Esophagus squamous epithelium (tissue), 5 donors: ENCODE measurements at regions not wholly inside any gene's neighbourhood (a gene's known extent, or its start where the extent isn't known, plus 50 kb on each side); places are given as distances from the start of the nearest gene placed in this dataset.

Experiments
- DNase-seq: peaks from one replicate; lab custom pipeline; 2025; lab: John Stamatoyannopoulos, UW
- H3K27ac ChIP-seq, 4 donors: fragments of 200-600 bp; sonication (generic); one replicate each; pipeline ENCODE4 v1.5.1; 2016 to 2019; ENCODE audit warnings: mild to moderate bottlenecking in 1 of 4
- H3K27me3 ChIP-seq, 4 donors: fragments of 200-600 bp; sonication (generic); 1 replicate in 3 of 4; 2 replicates in 1 of 4; pipeline versions ENCODE4 v1.5.1 to v1.6.0; 2017 to 2021; ENCODE audit warnings: antibody characterized with exemption in 1 of 4
- H3K36me3 ChIP-seq, 3 donors: fragments of 200-600 bp; sonication (generic); one replicate each; pipeline ENCODE4 v1.5.1; 2016 to 2019
- H3K4me1 ChIP-seq, 3 donors: fragments of 200-600 bp; sonication (generic); one replicate each; pipeline ENCODE4 v1.5.1; 2017 to 2019
- H3K4me3 ChIP-seq, 4 donors: fragments of 200-600 bp; sonication (generic); 1 replicate in 3 of 4; 2 replicates in 1 of 4; pipeline ENCODE4 v1.5.1; 2016 to 2019; ENCODE audit warnings: mild to moderate bottlenecking in 2 of 4, moderate library complexity in 1 of 4
- H3K9me3 ChIP-seq, 3 donors: fragments of 200-600 bp; sonication (generic); one replicate each; pipeline ENCODE4 v1.5.1; 2016 to 2019
- CTCF ChIP-seq, 6 experiments: fragments of 450-650 bp in 4 of 6; fragments of 200-600 bp in 2 of 6; sonication (generic) in 2 of 6; IDR thresholded peaks; one replicate each; pipeline ENCODE4 v1.5.1; 2016 to 2019; ENCODE audit warnings: antibody characterized with exemption in 6 of 6, mild to moderate bottlenecking in 4 of 6, moderate library complexity in 4 of 6
- POLR2A ChIP-seq, 4 donors: fragments of 450-650 bp; IDR thresholded peaks; one replicate each; pipeline ENCODE4 v1.6.1; 2017; ENCODE audit warnings: antibody characterized with exemption in 4 of 4, mild to moderate bottlenecking in 4 of 4, moderate library complexity in 3 of 4
- WGBS, 2 donors: methylation state at CpG; one replicate each; pipeline ENCODE4 v1.1.5; 2018; 5-methylcytosine and 5-hydroxymethylcytosine counted together
- intact Hi-C: fragments of 100-400 bp; cut with DNase I; formaldehyde crosslinking; loops from one replicate; pipeline ENCODE4 v1.15.0; 2022
- donor health status: DM: yes; HTN: yes; CAD: no.

- Histone ChIP-seq H3K4me1 (no peaks in the 10 kb centered on the region), H3K27ac (peak overlapping the region in 3 of 4 donors; percentile 5 to 51 (median 21)), H3K4me3 (no peak overlapping the region), H3K27me3 (no peaks in the 10 kb centered on the region), H3K9me3 (no peaks in the 10 kb centered on the region), H3K36me3 (no peaks in the 10 kb centered on the region)
- WGBS, 2 donors: 47 to 66% methylated on average over 7 to 8 of the region's 8 CpGs
- TF ChIP-seq POLR2A (IDR thresholded peaks at IDR 0.05) (no peak), CTCF (IDR thresholded peaks at IDR 0.05) (no peak)
- intact Hi-C loops: no loop called here
- DNase-seq: no peak
Observed at GRCh38 chr5:86979811-86980411, 287.8 kb upstream of the RASA1 start.

GRCh38 chr5:86981898-86982297 is 285.8 kb upstream of the RASA1 start:
- no peaks in the 10 kb centered on the region for H3K9me3 ChIP-seq
- H3K4me1 ChIP-seq: no peaks in the 10 kb centered on the region
- no peak for DNase-seq
- no peaks in the 10 kb centered on the region for H3K27me3 ChIP-seq
- H3K36me3 ChIP-seq: no peaks in the 10 kb centered on the region
- H3K27ac ChIP-seq: no peak overlapping the region
- no peak for TF ChIP-seq CTCF (IDR thresholded peaks at IDR 0.05)
- TF ChIP-seq POLR2A (IDR thresholded peaks at IDR 0.05): no peak
- intact Hi-C loops: no loop called here
- no peak overlapping the region for H3K4me3 ChIP-seq

- no peak for DNase-seq
- H3K27me3 ChIP-seq: no peaks in the 10 kb centered on the region
- no peaks in the 10 kb centered on the region for H3K36me3 ChIP-seq
- TF ChIP-seq CTCF (IDR thresholded peaks at IDR 0.05) (no peak), POLR2A (IDR thresholded peaks at IDR 0.05) (no peak)
- no peaks in the 10 kb centered on the region for H3K4me1 ChIP-seq
- intact Hi-C loops: no loop called here
- H3K9me3 ChIP-seq: no peaks in the 10 kb centered on the region
- 60 to 71% methylated on average over 1 of the region's 1 CpG for WGBS, 2 donors
- H3K4me3 ChIP-seq: no peak overlapping the region
- H3K27ac ChIP-seq: no peak overlapping the region
Observed at GRCh38 chr5:86983208-86983607, 284.5 kb upstream of the RASA1 start.

GRCh38 chr5:86986837-86987236 is 280.8 kb upstream of the RASA1 start:
- TF ChIP-seq CTCF (IDR thresholded peaks at IDR 0.05): peak in 1 of 6 experiments; percentile 13
- TF ChIP-seq POLR2A (IDR thresholded peaks at IDR 0.05): no peak
- intact Hi-C loops: no loop called here
- no peaks in the 10 kb centered on the region for H3K9me3 ChIP-seq
- no peaks in the 10 kb centered on the region for H3K36me3 ChIP-seq
- H3K4me3 ChIP-seq: no peak overlapping the region
- no peak overlapping the region for H3K27ac ChIP-seq
- DNase-seq: no peak
- H3K4me1 ChIP-seq: no peaks in the 10 kb centered on the region
- H3K27me3 ChIP-seq: no peaks in the 10 kb centered on the region
- WGBS, 2 donors: 85 to 87% methylated on average over 3 of the region's 3 CpGs

- DNase-seq: no peak
- H3K27me3 ChIP-seq: no peaks in the 10 kb centered on the region
- no peaks in the 10 kb centered on the region for H3K36me3 ChIP-seq
- no peaks in the 10 kb centered on the region for H3K9me3 ChIP-seq
- no peak overlapping the region for H3K4me3 ChIP-seq
- H3K4me1 ChIP-seq: no peaks in the 10 kb centered on the region
- intact Hi-C loops: no loop called here
- H3K27ac ChIP-seq: no peak overlapping the region
- no peak for TF ChIP-seq POLR2A (IDR thresholded peaks at IDR 0.05)
- no peak for TF ChIP-seq CTCF (IDR thresholded peaks at IDR 0.05)
- WGBS, 2 donors: 15 to 31% methylated on average over 1 of the region's 1 CpG
Observed at GRCh38 chr5:86997516-86997915, 270.2 kb upstream of the RASA1 start.
